ENCODE measurements at regions not wholly inside any gene's neighbourhood (a gene's known extent, or its start where the extent isn't known, plus 50 kb on each side); places are given as distances from the start of the nearest gene placed in this dataset.

DNA sequence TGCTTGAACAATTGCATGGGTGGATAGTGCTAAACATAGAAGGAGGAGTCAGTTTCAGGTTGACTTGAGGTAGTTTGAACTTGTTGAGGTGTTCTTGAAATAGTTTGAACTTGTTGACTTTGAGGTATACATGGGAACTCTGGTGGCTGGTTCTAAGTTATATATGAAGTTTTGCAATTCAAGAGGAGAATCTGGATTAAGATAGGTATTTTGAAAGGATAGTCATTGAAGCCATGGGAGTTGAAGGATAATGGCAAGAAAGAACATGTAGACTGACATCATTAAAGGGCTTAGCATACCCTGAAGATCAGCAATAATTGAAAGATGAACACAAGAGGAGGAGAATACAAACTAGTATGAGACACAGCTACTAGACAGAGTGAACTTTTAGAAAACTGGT lies 181.9 kb upstream of the MRPS30 start:
- no peaks in the 10 kb centered on the region for H3K36me3 ChIP-seq (ENCODE audit: control insufficient read depth in 4 of 4, insufficient read depth in 4 of 4, low read length in 4 of 4)
- H3K4me3 ChIP-seq = no peak overlapping the region
- TF ChIP-seq, protein P1, sequence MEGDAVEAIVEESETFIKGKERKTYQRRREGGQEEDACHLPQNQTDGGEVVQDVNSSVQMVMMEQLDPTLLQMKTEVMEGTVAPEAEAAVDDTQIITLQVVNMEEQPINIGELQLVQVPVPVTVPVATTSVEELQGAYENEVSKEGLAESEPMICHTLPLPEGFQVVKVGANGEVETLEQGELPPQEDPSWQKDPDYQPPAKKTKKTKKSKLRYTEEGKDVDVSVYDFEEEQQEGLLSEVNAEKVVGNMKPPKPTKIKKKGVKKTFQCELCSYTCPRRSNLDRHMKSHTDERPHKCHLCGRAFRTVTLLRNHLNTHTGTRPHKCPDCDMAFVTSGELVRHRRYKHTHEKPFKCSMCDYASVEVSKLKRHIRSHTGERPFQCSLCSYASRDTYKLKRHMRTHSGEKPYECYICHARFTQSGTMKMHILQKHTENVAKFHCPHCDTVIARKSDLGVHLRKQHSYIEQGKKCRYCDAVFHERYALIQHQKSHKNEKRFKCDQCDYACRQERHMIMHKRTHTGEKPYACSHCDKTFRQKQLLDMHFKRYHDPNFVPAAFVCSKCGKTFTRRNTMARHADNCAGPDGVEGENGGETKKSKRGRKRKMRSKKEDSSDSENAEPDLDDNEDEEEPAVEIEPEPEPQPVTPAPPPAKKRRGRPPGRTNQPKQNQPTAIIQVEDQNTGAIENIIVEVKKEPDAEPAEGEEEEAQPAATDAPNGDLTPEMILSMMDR (IDR thresholded peaks at IDR 0.05; ENCODE audit: control extremely low read depth, extremely low read depth) = no peak
- no peak overlapping the region for H3K27ac ChIP-seq (ENCODE audit: low read depth in 1 of 2, low read length in 1 of 2)
- no peak for DNase-seq
- ATAC-seq (ENCODE audit: insufficient read depth, low FRiP score) = no peak
- no peaks in the 10 kb centered on the region for H3K9me3 ChIP-seq (ENCODE audit: control insufficient read depth in 4 of 4, insufficient read depth in 3 of 4, low read length in 3 of 4)
- no peaks in the 10 kb centered on the region for H3K27me3 ChIP-seq (ENCODE audit: control insufficient read depth in 3 of 3, insufficient read depth in 3 of 3, low read length in 2 of 3)
- no peak overlapping the region for H3K9ac ChIP-seq (ENCODE audit: insufficient read depth in 1 of 2, low read length in 2 of 2)
- no peaks in the 10 kb centered on the region for H3K4me1 ChIP-seq (ENCODE audit: control insufficient read depth in 5 of 5, insufficient read depth in 5 of 5, low read length in 5 of 5)

DNA sequence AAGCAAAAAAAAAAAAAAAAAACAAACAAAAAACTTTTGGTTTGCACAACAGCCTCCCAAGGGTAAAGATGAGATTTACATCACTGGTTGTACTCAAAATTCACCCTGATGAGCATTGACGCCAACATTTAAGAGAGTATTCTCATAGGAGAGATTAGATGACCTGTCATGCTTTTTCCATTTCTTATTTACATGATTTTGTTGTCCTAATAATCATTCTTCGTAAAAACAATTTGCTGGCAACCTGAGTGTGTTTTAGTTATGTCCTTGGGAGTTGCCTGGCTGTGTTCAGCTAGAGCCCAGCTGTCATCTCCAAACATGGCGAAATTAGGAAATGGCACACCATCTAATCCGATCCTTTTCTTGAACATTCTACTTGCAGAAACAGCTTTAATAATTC lies 186.4 kb upstream of the MRPS30 start:
- Histone ChIP-seq H3K4me1 (ENCODE audit: control insufficient read depth in 5 of 5, insufficient read depth in 5 of 5, low read length in 5 of 5) (no peaks in the 10 kb centered on the region), H3K4me3 (no peak overlapping the region), H3K9ac (ENCODE audit: insufficient read depth in 1 of 2, low read length in 2 of 2) (no peak overlapping the region), H3K9me3 (ENCODE audit: control insufficient read depth in 4 of 4, insufficient read depth in 3 of 4, low read length in 3 of 4) (no peaks in the 10 kb centered on the region), H3K36me3 (ENCODE audit: control insufficient read depth in 4 of 4, insufficient read depth in 4 of 4, low read length in 4 of 4) (no peaks in the 10 kb centered on the region), H3K27me3 (ENCODE audit: control insufficient read depth in 3 of 3, insufficient read depth in 3 of 3, low read length in 2 of 3) (no peaks in the 10 kb centered on the region), H3K27ac (ENCODE audit: low read depth in 1 of 2, low read length in 1 of 2) (no peak overlapping the region)
- ATAC-seq (ENCODE audit: insufficient read depth, low FRiP score) = no peak
- 62 to 70% methylated on average over 4 of the region's 4 CpGs for WGBS, 2 donors
- no peak for DNase-seq
- TF ChIP-seq, protein P1 (IDR thresholded peaks at IDR 0.05; ENCODE audit: control extremely low read depth, extremely low read depth) = no peak

DNA sequence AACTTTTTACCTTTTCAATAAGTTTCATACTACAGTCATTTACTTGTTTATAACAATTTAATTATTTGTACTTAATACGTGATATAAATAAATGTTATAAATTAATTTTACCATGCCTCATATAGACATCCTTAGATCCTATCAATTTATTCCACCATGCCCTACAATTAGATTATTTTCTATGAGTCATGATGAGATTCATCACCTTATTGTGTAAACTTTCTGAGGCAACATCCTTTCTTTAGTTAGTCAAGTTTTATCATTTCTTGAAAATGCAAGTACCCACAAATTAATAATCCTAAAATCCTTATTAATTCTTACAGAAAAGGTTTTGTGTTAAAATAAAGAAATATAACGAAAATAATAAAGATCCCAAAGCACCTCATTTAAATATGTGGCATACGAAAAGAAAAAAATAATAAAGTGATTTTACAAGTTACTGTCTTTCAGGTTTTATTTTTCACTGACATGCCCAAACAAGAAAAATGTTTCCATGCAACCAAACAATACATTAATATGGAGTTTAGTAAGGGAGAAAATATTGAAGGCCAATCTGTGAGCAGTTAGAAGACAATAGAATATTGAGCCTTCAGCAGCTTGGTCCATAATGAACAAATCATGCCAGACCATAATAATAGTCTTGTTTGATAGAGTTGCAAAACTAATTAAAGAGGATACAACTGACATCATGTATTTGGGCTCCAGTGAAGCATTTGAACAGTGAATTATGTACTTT lies 188.7 kb upstream of the MRPS30 start:
- no peak overlapping the region for H3K4me3 ChIP-seq
- TF ChIP-seq, protein P1 (IDR thresholded peaks at IDR 0.05; ENCODE audit: control extremely low read depth, extremely low read depth) = no peak
- ATAC-seq (ENCODE audit: insufficient read depth, low FRiP score) (no peak), DNase-seq (no peak)
- H3K4me1 ChIP-seq (ENCODE audit: control insufficient read depth in 5 of 5, insufficient read depth in 5 of 5, low read length in 5 of 5) = no peaks in the 10 kb centered on the region
- H3K27ac ChIP-seq (ENCODE audit: low read depth in 1 of 2, low read length in 1 of 2) = no peak overlapping the region
- H3K27me3 ChIP-seq (ENCODE audit: control insufficient read depth in 3 of 3, insufficient read depth in 3 of 3, low read length in 2 of 3) = no peaks in the 10 kb centered on the region
- H3K9me3 ChIP-seq (ENCODE audit: control insufficient read depth in 4 of 4, insufficient read depth in 3 of 4, low read length in 3 of 4) = no peaks in the 10 kb centered on the region
- H3K9ac ChIP-seq (ENCODE audit: insufficient read depth in 1 of 2, low read length in 2 of 2) = no peak overlapping the region
- no peaks in the 10 kb centered on the region for H3K36me3 ChIP-seq (ENCODE audit: control insufficient read depth in 4 of 4, insufficient read depth in 4 of 4, low read length in 4 of 4)
- WGBS, 2 donors = 87 to 89% methylated on average over 3 of the region's 3 CpGs

- H3K27me3 ChIP-seq (ENCODE audit: control insufficient read depth in 3 of 3, insufficient read depth in 3 of 3, low read length in 2 of 3) = no peaks in the 10 kb centered on the region
- WGBS, 2 donors = 90 to 92% methylated on average over 2 of the region's 2 CpGs
- H3K9me3 ChIP-seq (ENCODE audit: control insufficient read depth in 4 of 4, insufficient read depth in 3 of 4, low read length in 3 of 4) = no peaks in the 10 kb centered on the region
- no peak overlapping the region for H3K9ac ChIP-seq (ENCODE audit: insufficient read depth in 1 of 2, low read length in 2 of 2)
- H3K4me1 ChIP-seq (ENCODE audit: control insufficient read depth in 5 of 5, insufficient read depth in 5 of 5, low read length in 5 of 5) = no peaks in the 10 kb centered on the region
- DNase-seq (no peak), ATAC-seq (ENCODE audit: insufficient read depth, low FRiP score) (no peak)
- TF ChIP-seq, protein P1 (IDR thresholded peaks at IDR 0.05; ENCODE audit: control extremely low read depth, extremely low read depth) = no peak
- H3K27ac ChIP-seq (ENCODE audit: low read depth in 1 of 2, low read length in 1 of 2) = no peak overlapping the region
- H3K36me3 ChIP-seq (ENCODE audit: control insufficient read depth in 4 of 4, insufficient read depth in 4 of 4, low read length in 4 of 4) = no peaks in the 10 kb centered on the region
- H3K4me3 ChIP-seq = no peak overlapping the region
Measured at GRCh38 chr5:44614845-44615244, 193.9 kb upstream of the MRPS30 start.
